GM21786 (cell line): ENCODE measurements at regions not wholly inside any gene's neighbourhood (a gene's known extent, or its start where the extent isn't known, plus 50 kb on each side); places are given as distances from the start of the nearest gene placed in this dataset.

Experiments
- ATAC-seq: cut with Tn5 transposase; IDR thresholded peaks from one replicate; pipeline ENCODE4 v1.9.1; 2021; ENCODE audit not compliant: unreplicated experiment

DNA sequence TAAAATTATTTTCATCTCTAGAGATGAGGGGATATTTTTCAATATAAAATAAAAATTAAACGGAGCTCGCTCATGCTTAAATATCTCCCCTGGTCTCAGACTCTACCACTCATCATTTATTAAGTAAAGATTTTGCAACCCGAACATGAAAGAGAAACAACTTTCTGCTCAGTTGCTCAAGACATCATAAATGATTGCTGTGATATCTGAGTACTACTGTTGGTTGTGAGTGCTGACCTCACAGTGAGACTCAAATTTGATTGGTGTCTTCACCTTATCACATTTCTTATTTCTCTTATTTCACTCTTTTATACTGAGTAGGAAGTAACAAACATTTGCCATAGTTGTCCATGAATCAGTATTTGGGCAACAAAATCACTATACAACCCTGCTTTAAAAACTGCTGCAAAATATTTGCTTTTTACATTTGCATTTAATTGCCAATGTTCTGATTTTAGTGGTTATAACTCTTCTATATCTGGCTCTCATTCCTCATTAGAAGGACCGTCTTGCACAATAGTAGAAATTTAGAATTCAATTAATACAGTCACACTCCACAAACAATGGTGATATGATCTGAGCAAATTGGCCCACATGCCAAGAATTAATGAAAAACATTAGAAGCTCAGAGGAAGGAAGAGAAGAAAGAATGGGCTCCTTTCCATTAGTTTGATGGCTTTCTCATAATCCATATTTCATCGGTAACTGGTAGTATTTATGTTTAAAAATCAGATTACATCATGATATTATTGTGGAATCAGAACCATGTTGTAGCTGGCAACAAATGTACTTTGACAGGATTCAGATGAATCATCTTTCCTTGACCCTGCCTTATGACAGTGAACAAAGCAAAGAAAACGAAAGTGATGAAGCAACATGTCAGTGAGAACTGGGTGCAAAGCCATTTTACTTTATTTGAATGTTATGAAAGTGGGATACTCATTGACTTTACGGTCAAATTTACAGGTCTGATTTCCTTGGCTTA lies 973.6 kb upstream of the TENM4 start:
- no peak for ATAC-seq

DNA sequence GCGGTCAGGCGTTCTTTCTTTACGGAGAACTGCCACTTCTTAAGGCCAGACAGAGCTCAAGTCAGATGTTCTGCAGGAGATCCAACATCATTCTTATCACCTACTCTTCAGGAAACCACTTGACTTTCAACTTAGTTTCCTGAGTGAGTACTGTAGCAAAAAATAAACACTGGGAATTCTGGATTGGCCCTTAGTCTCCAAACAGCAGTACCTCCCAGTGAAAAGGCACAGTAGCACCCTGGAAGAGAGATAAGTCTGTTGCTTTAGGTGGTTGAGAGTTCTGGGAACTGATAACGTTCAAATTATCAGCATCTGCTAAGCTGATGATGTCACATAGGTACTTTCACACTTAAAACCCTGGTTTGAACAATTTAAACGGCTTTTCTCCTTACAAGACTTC lies 971.8 kb upstream of the TENM4 start:
- no peak for ATAC-seq

DNA sequence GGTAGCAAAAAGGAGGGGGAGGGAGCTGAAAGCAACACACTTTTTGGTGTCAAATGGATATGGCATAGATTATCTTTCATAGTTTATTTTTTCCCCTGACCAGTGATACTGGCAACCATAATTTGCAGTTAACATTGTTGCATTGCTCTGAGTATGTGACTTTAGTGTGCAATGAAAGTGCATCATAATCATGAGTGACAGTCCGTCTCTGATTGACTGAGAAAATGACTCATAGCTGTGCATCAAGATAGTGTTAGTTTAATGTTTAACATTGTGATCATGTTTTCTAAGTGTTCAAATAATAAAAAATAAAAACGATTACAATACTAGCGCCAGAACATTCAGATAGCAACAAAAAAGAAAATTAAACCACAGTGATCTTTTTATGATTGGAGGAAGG lies 952.4 kb upstream of the TENM4 start:
- ATAC-seq, result no peak

DNA sequence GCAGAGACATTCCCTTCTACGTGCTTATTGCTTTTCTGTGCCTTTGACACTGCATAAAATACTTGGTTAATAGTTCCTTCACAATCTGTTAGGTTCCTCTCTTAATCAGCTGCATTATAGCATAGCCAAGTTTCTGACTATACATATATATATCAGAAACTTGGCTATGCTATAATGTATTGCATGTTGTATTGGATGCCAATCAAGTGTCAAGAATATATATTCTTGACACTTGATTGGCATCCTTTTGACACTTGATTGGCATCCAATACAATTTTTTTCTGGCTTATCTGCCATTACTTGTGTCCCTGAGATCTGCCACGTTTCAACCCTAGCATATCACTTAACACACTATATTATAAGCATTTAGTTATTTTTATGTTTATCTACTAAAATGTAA lies 949.7 kb upstream of the TENM4 start:
- no peak for ATAC-seq

DNA sequence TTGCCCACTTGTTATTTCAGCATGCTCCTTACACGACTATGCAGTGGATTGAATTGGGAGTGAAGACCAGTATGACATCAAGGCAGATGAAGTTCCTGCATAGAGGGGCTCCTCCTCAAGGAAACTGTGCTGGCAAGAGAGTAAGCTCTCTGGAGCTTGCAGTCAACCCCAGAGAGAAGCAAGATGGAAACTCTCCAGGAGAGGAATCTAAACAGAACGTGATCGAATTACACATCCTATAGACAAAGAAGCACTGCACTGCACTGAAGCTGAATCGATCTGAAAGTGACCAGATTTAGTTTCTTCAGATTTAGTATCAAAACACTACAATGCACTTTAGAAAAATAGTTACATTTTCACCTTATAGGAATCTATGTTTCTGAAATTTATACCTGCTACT lies 947.7 kb upstream of the TENM4 start:
- no peak for ATAC-seq

DNA sequence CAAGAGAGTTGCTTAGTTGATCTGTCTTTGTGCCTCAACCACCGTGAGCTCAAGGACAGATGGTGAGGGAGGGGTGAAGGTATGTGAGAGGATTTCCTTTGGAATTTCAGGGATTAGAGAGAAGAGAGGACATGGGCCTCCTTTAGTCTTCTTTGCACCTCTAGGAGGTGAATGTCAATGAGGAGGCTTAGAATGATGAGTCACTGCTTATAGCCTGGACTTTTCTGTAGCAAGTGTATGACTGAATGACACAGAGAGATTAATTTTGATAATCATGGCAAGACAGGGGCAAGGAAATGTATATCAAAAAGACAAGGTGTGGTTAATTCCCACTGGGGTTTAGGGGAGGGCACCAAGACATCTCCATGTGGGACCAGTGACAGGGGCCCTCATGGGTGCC lies 947.3 kb upstream of the TENM4 start:
- no peak for ATAC-seq

DNA sequence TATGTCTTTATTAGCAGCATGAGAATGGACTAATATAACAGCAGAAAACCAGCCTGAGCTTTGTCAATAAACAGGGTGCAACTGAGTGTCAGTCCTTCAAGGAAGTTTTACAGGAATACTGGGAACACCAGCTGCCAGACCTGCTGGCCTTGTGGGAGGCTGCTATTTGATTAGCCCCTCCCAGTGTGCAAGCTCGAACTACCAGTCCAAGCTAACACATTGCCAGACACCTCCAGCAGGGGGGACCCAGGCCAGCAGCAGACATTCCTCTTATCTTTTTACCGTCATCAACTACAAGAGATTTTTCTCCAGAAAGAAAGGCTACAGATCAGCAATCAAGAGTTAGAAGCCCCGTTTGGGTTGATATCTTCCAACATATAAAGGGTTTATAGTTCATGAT lies 942.8 kb upstream of the TENM4 start:
- ATAC-seq, result no peak

DNA sequence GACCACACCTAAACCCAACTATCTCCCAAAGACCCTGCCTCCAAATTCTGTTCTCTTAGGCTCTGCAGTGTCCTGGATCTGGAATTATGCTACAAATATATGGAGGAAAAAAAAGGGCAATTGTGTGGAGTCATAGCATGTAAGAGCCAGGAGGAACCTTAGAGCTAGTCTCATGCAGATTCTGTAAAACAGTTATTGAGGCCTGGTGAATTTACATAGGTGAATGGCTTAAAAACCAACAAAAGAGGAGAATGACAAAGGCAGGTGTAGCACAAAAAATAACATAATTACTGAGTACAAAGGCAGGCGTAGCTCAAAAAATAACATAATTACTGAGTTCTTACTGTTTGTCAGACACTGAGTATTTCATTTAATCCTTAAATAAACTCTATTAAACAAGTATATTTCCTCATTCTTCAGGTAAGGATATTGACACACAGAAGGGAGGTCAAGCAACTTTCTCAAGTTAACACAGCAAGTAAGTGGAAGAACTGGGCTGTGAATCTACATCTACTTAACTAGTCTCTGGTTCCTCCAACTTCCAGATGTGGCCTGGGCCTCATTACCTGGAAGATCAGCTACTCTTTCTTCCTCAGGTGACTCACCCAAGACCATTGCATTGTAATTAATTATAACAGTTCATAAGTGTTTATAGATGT lies 938.9 kb upstream of the TENM4 start:
- ATAC-seq, result no peak

DNA sequence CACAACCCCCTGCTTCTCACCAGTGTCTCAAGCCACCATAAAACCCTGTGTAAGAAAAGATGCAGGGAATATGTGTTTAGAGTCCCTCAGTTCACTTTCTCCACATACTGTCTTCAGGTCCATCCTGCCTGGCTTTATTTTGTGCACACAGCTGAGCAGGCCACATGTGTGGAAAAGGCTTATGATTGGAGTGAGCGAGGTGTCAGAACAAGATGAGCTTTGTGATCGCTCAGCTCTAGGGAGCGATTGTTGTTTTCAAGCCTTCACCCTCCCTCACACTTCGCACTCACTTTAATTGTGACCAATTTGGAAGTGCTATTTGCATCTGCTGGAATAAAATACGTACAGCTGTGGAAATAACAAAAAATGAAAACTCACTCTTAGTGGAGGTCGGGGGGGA lies 931.1 kb upstream of the TENM4 start:
- ATAC-seq, result no peak

DNA sequence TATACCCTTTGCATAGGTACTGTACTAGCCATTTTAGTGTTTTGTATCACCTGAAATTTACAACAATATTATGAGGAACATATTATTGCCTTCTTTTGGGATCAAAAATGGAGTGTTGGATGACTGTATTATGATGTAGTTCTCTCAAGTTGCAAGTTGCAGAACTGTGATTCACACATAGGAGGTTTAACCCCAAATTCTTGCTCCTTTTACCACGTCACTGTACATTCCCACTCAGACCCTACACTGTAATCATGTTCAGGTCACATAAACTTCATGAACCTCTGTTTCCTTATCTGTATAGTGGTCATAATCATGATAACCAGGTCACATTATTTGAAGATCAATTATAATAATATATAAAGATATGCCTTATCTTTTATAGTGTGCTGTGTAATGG lies 925.1 kb upstream of the TENM4 start:
- no peak for ATAC-seq

DNA sequence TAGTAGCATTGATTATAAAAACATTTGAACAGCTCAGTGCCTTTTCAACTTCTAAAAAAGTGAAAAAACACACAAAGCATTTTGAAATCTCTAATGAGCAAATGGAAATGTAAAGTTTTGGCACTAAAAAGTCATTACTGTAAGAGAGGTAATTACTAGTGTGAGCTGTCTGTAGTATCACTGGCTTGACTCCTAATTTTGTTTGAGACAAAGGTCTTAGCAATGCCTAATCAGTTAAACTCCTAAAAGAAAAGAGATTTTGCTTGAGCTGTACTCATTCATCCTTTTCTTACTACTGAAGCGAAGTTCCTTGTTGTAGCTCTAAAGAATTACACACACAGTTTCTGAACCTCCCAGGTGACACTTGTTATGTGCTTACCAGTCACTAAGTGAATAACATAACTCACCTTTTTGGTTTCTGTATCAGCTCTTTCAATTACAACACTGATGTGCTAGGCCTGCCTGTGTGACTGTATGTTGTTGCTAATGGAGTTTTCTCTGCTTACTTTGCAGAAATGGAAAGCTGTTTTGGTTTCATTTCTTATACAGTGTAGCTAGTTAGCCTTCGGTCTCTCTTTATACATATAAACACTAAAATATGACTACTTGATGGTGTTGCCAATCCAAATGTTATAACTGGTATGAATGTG lies 924.4 kb upstream of the TENM4 start:
- peak; percentile 85 for ATAC-seq

DNA sequence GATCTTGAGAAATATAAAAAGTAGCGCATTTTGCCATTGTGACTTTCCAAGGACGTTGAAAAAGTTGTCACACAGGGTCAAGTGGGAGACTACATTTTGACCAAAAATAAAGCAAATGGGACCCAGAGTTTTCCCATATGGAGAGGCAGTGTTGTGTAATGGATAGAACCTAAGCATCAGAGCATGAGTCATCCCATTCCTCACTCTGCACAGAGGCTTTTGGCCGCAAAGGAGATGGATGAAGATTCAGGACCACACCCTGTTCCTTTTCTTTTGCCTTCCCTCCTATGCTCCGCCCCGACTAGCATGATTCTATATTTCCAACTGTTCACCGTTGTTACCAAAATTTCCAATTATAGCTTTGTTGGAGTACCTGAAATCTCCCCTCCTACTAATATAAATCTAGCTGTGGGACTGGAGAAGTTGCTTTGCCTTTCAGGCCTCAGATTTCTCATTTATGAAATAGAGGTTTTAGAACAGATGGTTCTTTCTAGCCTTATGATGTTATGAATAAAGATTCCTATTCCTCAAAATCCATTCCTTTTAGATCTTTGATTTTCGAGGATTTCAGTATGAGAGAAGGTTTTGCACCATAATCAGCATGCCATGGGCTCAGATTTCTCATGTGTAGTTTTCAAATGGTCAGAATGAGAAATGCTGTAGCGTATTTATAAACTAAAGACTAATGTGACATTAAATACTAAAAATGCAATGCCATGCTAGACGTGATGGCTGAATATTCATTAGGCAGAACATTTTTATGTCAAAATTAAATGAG lies 921.9 kb upstream of the TENM4 start:
- ATAC-seq, result no peak

DNA sequence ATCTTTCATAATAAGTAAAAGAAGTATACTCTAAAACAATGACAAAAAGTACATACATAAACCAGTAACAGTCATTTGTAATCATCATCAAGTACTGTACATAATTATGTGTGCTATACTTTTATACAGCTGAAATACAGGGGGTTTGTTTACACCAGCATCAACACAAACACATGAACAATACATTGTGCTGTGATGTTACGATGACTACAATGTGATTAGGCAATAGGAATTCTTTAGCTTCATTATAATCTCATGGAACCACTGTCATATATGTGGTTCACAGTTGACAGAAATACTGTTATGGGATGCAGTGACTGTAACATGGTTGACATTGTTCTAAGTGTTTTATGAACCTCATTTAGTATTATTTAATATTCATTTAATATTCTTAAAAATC lies 914.4 kb upstream of the TENM4 start:
- no peak for ATAC-seq

DNA sequence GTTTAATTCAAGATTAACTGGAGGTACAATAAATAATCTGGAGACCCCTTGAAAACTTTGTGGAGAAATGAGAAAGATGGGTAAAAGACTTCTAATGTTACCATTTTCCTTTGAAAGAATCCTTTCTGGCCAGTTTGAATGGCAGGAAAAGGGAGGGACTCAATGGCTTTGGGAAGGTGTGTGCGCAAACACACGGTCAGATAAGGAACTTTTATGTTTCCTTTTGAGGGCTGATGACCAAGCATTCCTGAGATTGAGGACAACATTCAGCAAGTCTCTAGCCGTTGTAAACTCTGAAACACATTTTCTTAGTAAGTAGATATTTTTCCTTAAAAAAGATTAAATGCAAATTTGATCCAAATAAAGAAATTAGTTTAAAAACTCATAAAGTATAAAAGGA lies 909.7 kb upstream of the TENM4 start:
- no peak for ATAC-seq

DNA sequence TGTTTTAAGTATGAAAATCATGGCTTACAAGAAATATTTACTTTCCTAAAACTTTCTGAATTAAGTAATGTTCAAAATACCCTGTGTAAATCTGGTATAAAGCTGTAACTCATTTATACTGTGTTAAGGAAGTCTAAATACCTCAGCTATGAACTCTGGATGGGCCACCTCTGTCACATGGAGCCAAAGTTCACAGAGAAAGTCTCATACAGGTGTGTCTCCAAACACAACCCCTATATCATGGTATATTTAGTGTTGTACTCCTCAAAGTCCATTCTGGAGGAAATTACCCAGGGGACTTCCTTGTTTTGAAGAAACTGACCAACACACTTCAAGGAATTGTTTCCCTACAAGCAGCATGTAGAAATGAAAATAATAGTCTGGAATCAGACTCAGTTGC lies 909.2 kb upstream of the TENM4 start:
- no peak for ATAC-seq

DNA sequence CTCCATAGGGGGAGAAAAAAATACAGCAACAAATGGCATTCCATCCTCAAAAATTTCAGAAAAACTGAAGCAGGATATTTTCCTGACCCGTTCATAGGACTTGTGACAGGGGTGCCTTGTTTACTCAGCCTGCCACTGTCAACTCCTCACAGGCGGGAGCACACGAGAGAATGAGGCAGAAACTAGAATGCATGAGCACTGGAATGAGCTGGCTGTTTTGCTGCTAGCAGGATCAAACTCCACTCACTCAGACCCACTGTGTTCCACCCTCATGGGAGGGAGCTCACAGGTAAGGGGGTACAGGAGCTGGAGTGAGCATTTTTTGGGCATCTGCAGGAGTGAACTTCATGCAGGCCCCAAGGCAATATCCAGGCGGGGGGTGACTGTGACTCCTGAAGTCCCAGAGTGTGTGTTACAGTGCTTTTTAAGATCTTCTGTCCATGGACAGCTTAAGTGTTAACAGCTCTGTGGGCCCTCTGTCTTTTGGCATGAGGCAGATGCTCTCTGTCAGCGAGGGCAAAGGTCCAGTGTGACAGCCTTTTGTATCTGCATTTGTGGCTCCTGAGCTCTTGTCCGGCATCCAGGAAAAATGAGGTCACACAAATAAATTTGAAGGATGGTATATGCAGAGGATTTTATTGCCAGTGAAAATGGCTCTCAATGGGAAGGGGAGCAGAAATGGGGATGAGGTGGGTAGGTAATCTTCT lies 905.7 kb upstream of the TENM4 start:
- ATAC-seq, result no peak

DNA sequence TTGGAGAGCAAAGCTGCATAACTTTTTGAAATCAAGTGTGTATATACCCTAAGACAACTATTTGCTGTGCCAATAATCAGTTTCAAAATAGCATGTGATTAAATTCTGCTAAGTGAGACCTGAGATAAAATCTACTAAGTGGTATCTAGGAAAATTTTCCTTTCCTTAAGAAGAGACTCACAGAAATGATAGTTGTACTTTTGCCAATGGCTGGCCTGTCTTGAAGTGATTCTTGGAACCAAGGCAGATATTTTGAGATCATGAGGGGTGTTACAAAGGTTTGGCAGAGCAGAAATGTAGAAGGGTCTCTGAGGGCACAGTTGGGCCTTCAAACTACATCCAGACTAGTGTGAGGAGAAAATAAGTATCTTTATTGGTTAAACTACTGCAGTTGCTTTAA lies 902.6 kb upstream of the TENM4 start:
- no peak for ATAC-seq

DNA sequence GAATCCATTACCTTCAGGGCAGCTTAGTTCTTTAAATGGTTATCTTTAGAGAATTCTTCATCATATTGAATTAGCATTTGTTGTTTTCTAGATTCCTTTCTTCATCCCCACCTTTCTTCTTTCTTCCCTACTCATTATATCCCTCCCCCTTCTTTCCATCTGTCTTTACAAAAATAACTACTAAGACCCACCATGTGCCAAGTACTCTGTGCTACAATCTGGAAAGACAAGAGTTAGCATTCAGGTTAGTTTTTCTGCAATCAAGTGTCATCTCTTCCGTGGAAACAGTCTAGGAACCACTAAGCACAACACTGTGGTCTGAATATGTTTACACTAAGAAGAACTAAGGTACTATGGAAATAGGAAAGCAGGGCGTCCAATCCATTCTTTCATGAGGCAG lies 897.4 kb upstream of the TENM4 start:
- no peak for ATAC-seq

DNA sequence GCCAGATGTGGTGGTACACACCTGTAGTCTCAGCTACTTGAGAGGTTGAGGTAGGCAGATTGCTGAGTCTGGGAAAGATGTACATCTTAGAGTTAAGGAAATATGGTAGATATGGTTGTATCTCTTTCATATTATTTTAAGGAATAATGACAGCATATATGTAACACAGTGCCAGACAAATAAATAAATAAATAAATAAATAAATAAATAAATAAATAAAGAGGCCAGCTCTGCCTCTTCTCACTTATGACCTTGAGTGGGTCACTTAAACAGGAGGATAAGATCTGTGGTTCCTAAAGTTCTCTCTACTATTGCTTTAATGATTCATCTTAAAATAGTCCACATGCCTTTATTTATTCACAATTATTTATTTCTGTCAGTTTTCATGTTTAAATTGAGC lies 890.9 kb upstream of the TENM4 start:
- no peak for ATAC-seq

DNA sequence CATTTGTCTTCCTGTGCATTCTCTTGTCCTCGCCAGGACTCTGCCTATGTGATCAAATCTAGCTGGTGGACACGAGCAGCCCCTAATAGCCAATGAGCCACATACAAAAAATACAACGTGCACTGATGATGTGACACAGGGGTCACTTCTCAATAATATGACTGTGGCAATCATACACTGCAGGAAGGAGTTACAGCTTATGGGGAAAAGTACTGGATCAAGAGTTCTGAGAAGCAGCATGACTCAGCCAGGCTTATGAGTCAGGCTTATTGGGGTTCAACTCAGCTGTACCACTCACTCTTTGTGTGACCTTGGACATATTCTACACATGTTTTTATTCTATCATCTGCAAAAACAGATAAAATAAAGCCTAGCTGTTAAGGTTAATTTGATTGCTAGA lies 889.4 kb upstream of the TENM4 start:
- no peak for ATAC-seq

DNA sequence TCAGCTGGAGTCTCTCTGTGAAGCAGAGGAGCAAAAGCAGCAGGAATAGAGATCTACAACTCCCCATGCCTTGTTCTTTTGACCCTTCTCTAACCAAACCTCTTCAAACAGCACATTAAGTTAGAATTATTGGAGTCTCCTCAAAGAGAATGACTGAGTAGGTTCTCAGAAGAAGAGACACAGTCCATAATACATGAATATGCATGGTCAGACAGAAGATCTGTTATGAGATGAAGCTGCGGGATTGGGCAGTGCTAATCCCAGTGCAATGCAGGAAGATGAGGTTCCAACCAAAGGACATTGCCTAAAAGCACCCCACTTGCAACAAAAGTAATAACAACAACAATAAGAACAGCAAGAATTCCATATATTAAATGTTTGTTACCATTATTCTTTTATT lies 887.9 kb upstream of the TENM4 start:
- no peak for ATAC-seq
